Glutamatergic neuron (in vitro differentiated cells): ENCODE measurements at regions not wholly inside any gene's neighbourhood (a gene's known extent, or its start where the extent isn't known, plus 50 kb on each side); places are given as distances from the start of the nearest gene placed in this dataset.

ENCODE experiments used
- DNase-seq: peaks from one replicate; pipeline ENCODE4 v3.0.0; 2022
- H3K27ac Mint-ChIP-seq: one replicate; pipeline ENCODE4 v1.8.0; 2020; ENCODE audit warnings: mild to moderate bottlenecking, mixed read lengths, inconsistent platforms; ENCODE audit not compliant: unreplicated experiment
- H3K27me3 Mint-ChIP-seq: one replicate; pipeline ENCODE4 v1.8.0; 2020; ENCODE audit warnings: mild to moderate bottlenecking, moderate library complexity, mixed read lengths, inconsistent platforms; ENCODE audit not compliant: unreplicated experiment
- H3K36me3 Mint-ChIP-seq: one replicate; pipeline ENCODE4 v1.8.0; 2020; ENCODE audit warnings: mild to moderate bottlenecking, mixed read lengths, inconsistent platforms; ENCODE audit not compliant: unreplicated experiment
- H3K4me1 Mint-ChIP-seq: one replicate; pipeline ENCODE4 v1.8.0; 2020; ENCODE audit warnings: mild to moderate bottlenecking, low read depth, mixed read lengths, inconsistent platforms; ENCODE audit not compliant: unreplicated experiment
- H3K4me3 Mint-ChIP-seq: one replicate; pipeline ENCODE4 v1.8.0; 2020; ENCODE audit warnings: mild to moderate bottlenecking, mixed read lengths, inconsistent platforms; ENCODE audit not compliant: unreplicated experiment
- H3K9me3 Mint-ChIP-seq: one replicate; pipeline ENCODE4 v1.8.0; 2020; ENCODE audit warnings: mild to moderate bottlenecking, moderate library complexity, mixed read lengths, inconsistent platforms; ENCODE audit not compliant: unreplicated experiment
- TF ChIP-seq, protein P1 (sequence below): fragments of 200-600 bp; sonication (generic); IDR thresholded peaks from one replicate; pipeline ENCODE4 v1.5.0; 2021; ENCODE audit not compliant: partially characterized antibody, unreplicated experiment

- Mint-ChIP-seq H3K4me1 (peaks cover 3% of the 10 kb centered on the region), H3K9me3 (peaks cover 2% of the 10 kb centered on the region), H3K4me3 (no peak overlapping the region), H3K27ac (no peak overlapping the region), H3K27me3 (peaks cover 2% of the 10 kb centered on the region), H3K36me3 (no peaks in the 10 kb centered on the region)
- no peak for DNase-seq
- TF ChIP-seq, protein P1, sequence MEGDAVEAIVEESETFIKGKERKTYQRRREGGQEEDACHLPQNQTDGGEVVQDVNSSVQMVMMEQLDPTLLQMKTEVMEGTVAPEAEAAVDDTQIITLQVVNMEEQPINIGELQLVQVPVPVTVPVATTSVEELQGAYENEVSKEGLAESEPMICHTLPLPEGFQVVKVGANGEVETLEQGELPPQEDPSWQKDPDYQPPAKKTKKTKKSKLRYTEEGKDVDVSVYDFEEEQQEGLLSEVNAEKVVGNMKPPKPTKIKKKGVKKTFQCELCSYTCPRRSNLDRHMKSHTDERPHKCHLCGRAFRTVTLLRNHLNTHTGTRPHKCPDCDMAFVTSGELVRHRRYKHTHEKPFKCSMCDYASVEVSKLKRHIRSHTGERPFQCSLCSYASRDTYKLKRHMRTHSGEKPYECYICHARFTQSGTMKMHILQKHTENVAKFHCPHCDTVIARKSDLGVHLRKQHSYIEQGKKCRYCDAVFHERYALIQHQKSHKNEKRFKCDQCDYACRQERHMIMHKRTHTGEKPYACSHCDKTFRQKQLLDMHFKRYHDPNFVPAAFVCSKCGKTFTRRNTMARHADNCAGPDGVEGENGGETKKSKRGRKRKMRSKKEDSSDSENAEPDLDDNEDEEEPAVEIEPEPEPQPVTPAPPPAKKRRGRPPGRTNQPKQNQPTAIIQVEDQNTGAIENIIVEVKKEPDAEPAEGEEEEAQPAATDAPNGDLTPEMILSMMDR, result no peak
Measured at GRCh38 chr9:95641586-95641985, 124.8 kb upstream of the PTCH1 start.

DNA sequence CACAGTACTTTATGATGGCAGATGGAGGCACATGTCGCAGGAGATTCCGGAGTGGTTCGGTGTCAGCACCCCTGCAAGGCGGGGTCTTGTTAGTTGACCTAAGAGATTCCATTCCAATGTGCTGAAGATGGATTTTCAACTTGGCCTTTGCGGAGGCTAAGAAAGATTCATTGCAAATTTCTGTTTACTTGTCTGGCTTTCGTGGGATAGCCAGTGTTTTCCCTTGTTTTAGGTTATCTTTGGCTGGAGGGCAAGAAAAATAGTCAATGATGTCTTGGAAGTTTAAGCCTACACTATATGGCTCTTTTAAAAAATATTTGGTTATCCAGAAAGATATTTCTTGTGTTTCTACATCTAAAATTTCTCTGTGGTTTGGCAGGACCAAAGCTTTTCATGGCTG is 123.6 kb upstream of the PTCH1 start:
- no peak for DNase-seq
- H3K27me3 Mint-ChIP-seq, result no peaks in the 10 kb centered on the region
- H3K27ac Mint-ChIP-seq, result no peak overlapping the region

DNA sequence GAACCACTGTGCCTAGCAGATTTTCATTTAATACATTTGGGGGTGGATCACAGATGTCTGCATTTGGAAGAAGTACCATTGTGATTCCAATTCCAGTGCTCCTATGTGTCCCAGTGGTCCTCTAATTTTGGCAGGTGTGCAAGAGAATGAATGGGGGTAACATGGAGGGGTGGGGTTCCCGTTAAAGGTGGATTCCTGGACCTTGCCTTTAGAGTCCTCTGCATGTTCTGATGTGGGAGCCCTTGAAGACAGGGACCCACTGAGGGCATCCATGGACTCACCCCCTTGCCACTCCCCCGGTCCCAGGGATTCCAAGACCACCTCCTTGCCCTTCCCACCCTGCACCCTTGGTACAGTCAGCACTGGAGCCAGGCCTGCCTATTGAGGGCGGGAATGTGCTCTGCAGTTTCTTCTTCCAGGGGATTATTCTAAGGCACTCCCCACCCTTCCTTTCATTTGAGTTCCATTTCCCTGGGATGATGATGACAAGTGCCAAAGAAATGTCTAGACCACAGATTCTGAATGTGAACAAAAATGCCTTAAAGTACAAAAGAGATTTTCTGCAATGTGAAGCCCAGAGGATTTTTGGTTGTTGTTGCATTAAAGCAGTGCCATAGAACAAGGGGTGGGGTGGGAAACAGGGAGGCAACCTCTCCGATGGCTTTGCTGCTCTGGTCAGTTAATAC is 119.4 kb upstream of the PTCH1 start:
- Mint-ChIP-seq H3K4me3 (no peak overlapping the region), H3K27me3 (no peaks in the 10 kb centered on the region), H3K9me3 (peaks cover 2% of the 10 kb centered on the region), H3K27ac (no peak overlapping the region), H3K36me3 (no peaks in the 10 kb centered on the region), H3K4me1 (peaks cover 10% of the 10 kb centered on the region)
- no peak for DNase-seq
- TF ChIP-seq, protein P1, result no peak

More for the DNA sequence above, 123.6 kb upstream of the PTCH1 start:
- Mint-ChIP-seq H3K36me3 (no peaks in the 10 kb centered on the region), H3K4me3 (no peak overlapping the region), H3K9me3 (peaks cover 2% of the 10 kb centered on the region), H3K4me1 (peaks cover 3% of the 10 kb centered on the region)
- TF ChIP-seq, protein P1, result no peak

DNA sequence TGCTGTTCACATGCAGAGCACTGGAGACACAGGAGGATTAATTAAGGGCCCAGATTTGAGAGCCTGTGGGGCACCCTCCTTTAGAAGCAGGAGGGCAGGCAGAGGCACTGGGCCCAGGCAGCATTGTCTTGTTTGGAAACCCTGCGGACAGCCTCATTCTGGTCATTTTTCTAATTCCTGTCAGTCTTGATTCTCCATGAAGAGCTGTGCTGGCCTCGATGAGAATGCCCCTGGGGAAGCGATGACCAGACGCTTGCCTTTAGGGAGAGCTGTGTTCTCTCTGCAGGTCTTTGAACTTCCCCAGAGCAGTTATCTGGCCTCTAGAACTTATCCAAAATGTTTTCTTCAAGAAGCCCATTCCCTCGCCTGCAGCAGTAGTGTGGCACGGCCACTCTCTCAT is 117.8 kb upstream of the PTCH1 start:
- DNase-seq, result no peak
- Mint-ChIP-seq H3K4me1 (peaks cover 7% of the 10 kb centered on the region), H3K4me3 (no peak overlapping the region), H3K36me3 (no peaks in the 10 kb centered on the region), H3K27ac (no peak overlapping the region), H3K27me3 (no peaks in the 10 kb centered on the region), H3K9me3 (no peaks in the 10 kb centered on the region)
- TF ChIP-seq, protein P1, result no peak

GRCh38 chr9:95634114-95634513 is 117.3 kb upstream of the PTCH1 start:
- no peak for DNase-seq
- Mint-ChIP-seq H3K27ac (no peak overlapping the region), H3K4me1 (peaks cover 7% of the 10 kb centered on the region)

More at GRCh38 chr9:95634114-95634513, 117.3 kb upstream of the PTCH1 start:
- Mint-ChIP-seq H3K27me3 (no peaks in the 10 kb centered on the region), H3K4me3 (no peak overlapping the region), H3K36me3 (no peaks in the 10 kb centered on the region), H3K9me3 (no peaks in the 10 kb centered on the region)
- TF ChIP-seq, protein P1, result no peak
